Colon (tissue), 2 donors: ENCODE measurements at regions not wholly inside any gene's neighbourhood (a gene's known extent, or its start where the extent isn't known, plus 50 kb on each side); places are given as distances from the start of the nearest gene placed in this dataset.
"Not testable (repeated sequence)": the region's sequence is repeated elsewhere in the genome, so short reads cannot be mapped to it uniquely, and the experiment has no call there.

Experiments
- FAIRE-seq: peaks from 2 replicates; lab custom pipeline; 2012; peaks lifted over from hg19 to GRCh38; lab: Jason Lieb, UNC
- donor health status: control.
- donor health status: control.

DNA sequence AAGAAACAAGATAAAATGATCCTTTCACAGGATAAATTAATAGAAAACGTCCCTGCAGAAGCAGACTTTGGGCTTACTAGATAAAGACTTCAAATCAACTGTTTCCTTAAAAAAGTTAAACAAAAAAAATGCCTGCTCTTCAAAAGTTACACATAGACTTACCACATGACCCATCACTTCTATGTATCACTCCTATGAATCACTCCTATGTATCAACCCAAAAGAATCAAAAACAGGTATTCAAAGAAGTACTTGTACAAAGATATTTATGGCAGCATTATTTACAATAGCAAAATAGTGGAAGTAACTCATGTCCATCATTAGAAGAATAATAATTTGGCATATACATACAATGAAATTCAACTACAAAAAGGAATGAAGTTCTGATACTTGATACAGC is 56.3 kb upstream of the PRDM9 start:
- FAIRE-seq, result no peak

DNA sequence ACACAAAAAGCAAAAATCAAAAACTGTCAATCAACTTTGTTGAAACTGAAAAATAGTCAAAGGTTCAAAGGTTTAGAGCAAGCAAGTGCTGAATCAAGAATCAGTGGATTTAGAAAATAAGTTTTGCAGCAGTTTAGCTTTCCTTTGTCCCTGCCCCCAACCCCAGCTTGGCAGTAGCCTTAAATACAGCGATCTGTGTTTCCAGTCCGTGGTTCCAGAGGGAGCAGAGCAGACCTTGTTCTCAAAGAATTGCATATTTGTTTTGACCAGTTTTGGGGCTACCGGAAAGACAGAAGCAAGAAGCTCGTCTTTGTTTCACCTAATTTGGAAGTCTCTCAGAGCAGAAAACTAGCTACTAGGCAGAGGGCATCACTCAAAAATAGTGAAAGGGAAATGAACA is 57.2 kb upstream of the PRDM9 start:
- no peak for FAIRE-seq

DNA sequence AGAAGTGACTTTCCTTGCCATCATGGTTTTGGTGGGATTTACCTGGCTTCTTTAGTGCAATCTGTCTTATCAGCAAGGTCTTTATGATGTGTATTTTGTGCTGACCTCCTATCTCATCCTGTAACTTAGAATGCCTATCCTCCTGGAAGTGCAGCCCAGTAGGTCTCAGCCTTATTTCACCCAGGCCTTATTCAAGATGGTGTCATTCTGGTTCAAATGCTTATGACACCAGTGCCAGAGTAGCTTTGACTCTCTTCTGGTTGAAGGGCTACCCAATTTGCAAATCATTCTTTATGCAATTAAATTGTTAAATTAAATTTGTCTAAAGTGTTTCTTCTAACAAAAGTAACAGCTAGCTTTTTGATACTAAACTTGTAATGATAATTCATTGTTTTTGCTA is 58.8 kb upstream of the PRDM9 start:
- FAIRE-seq, result no peak

DNA sequence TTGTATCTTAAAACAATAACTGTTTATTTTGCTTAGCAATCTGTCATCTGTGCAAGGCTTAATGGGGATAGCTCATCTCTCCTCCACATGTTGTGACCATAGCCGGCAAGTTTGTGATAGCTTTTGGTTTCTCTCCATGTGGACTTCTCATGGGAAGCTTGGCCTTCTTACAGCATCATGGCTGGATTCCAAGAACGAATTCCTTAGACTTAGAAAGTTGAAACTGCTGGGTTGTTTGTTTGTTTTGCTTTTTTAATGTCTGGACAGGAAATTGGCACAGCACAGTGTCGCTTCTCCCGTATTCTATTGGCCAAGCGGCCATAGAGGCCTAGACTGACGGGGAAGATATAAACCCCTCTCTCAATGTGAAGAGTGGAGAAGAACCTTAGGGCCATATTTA is 61.0 kb upstream of the PRDM9 start:
- no peak for FAIRE-seq

DNA sequence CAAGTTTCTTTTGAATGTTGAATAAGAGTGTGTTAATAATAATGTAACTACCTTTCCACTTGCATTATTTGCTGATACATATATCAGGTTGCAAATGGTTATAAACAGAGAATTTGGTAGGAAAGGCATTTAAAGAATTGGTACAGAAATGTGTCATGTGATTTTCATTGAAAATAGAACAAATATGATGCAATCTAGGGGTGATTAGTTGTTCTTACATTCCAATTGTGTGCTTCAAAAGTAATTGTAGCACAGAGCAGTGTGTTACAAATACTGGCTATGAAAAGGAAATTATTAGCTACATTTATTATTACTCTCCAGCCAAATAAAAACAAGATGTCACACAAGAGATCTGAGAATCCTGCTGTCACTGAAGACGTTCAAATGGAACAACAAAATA is 61.8 kb upstream of the PRDM9 start:
- no peak for FAIRE-seq

DNA sequence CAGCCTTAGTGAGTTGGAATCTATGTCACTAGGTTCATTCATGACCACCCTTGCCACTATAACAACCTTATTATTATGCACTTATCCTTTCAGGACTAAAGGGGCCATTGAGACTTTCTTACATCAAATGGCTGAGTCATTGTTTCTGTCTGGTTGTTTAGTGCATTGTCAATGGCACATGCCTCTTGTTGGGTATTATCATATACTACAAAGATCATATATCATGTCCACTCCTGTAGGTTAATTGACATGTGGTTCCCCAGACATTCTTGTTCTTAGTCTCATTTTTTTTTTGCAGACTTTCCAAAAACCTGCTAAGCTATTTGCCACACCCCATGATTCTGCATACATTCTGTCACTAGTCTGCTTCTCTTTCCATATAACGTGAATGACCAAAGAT is 66.7 kb upstream of the PRDM9 start:
- no peak for FAIRE-seq

DNA sequence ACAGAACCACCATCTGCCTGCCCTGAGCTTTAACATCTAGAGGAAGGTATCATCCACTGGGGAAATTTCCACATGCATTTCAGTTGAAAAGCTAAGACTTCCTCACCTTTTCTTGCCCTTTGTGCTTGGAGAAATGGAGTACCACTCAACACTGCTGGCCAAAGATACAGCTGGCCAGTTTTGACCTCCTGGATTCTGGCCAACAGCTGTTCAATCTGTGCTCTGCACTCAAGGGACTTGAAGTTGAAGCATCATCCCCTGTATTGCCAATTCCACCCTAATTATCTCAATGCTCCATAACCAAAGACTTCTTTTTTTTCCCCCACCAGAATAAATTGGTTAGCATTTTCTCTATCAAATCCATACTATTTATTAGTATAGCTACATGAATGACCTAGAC is 70.4 kb upstream of the PRDM9 start:
- no peak for FAIRE-seq

DNA sequence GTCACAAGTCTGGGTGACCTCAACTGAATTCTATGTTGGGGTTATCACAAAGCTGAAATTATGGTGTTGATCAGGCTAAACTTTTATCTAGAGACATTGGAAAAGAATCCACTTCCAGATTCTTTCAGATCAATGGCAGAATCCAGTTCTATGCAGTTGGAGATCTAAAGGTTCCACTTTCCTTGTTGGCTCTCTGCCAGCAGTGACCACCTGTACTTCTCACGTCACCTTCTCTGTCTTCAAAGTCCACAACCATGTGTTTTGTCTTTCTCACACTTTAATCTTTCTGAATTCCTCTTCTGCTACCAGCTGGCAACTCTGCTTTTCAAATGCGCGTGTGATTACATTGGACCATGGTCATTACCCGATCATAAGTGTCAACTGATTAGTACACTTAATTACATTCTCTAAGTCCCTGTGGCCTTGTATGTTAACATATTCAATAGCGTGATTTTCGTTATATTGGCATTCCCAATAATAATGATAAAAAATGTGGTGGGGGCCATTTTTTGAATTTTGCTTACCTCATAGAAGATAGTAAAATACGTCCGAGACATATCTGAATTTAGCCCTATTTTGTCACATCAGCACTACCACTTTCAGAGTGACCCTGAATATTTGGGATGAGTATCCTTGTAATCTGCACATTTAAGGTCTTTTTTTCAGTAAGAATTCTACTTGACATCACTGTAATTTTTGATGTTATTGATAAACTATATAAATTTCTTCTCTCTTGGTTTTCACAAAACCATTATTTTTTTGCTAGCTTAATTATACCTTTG is 73.7 kb upstream of the PRDM9 start:
- FAIRE-seq, result no peak

DNA sequence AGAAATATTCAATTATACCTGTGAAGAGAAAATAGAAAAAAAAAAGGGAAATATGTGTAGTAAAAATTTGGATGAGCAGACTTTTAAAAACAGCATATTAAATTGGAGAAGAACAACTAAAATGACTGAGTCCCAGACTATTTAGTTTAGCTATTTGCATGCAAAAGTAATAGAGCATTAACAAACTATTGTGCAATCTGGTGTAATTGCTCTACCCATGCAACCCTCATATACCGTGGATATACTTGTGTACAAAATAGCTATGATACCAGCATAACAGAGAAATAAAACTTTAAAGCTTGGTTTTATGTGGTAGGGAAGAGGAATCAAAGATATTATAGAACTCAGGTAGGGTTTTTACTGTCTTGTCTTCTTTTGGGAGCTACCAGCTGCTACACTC is 78.7 kb upstream of the PRDM9 start:
- FAIRE-seq, result no peak

DNA sequence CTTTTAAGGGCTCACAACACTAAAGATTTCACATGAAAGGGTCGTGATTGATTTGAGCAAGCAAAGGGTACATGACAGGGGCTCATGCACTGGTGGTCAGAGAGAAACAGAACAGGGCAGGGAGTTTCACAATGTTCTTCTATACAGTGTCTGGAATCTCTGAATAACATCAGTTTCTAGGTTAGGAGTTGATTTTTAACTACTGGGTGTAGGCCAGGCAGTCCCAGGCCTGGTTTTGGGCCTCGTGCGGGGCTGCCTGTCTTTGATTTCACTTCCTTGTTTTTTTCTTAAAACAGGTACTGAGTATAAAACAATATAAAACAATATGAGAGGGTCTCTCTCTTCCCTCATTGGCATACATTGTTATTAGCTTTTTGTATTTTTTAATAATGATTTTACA is 87.2 kb upstream of the PRDM9 start:
- FAIRE-seq, result not testable (repeated sequence)

DNA sequence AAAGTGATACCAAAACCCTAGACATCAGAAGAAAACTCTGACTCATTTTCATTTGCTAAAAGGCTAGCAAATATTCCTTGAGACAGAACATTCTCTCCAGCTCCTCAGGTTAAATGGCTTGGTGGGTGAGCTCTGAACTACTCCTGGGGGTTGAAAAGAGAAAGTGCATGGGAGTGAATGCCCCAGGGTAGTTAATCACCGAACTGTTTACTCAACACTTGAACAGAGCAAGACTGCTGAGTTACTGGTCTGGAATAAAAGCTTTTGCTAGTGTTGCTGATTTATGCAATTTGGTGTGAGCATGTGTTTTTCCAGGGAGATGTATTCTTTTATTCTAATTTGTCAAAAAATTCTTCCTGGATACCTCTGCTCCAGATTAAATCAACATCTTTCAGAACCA is 88.3 kb upstream of the PRDM9 start:
- FAIRE-seq, result no peak

DNA sequence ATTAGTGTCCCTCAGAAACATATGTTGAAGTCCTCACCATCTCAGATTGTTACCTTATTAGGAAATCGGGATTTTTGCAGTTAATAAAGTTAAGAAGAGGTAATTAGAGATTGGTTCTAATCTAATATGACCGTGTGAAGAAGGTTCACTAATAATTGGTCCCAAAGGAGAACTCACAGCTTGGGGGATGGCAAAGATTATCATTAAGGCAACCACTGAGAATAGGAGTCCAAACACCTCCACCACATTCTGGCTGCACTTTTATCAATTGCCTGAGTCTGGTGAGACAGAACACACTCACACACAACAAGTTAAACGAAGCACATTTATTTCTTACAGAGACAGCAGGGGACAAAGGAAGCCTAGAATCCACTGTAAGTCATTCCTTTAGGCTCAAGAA is 94.9 kb upstream of the PRDM9 start:
- FAIRE-seq, result no peak

DNA sequence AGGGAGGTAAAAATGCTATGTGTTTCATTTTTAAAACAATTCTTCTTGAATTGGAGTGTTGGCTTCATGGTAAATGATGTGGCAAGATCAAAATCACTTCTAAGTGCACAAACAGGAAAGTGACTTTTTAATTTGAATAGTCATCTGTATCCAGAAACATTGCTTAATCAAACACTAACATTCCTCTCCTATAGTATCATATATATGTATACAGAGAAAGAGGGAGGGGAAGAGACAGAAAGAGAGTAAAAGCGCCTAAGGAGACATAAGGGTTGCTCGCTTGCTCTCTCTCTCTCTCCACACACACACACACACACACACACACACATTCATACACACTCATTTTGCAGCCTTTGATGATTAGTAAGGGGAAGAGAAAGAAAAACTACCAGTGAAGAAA is 95.4 kb upstream of the PRDM9 start:
- no peak for FAIRE-seq

DNA sequence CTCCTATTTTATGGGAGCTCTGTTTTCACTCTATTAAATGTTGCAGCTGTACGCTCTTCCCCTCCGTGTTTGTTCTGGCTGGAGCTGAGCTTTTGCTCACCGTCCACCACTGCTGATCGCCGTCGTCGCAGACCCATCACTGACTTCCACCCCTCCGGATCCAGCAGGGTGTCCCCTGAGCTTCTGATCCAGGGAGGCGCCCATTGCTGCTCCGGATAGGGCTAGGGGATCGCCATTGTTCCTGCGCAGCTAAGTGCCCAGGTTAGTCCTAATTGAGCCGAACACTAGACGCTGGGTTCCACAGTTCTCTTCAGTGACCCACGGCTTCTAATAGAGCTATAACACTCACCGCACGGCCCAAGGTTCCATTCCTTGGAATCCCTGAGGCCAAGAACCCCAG is 96.2 kb upstream of the PRDM9 start:
- FAIRE-seq, result no peak

DNA sequence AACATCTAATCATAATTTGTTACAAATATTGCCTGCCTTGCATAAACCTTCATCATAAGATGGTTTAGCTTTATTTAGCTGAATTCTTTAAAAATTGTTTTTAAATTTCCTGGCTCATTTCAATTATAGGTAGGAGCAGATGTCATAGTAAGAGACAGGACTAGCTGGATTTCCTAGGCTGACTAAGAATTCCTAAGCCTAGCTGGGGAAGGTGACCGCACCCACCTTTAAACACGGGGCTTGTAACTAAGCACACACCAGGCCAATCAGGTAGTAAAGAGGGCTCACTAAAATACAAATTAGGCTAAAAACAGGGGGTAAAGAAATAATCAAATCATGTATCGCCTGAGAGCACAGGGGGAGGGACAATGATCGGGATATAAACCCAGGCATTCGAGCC is 96.6 kb upstream of the PRDM9 start:
- FAIRE-seq, result not testable (repeated sequence)

DNA sequence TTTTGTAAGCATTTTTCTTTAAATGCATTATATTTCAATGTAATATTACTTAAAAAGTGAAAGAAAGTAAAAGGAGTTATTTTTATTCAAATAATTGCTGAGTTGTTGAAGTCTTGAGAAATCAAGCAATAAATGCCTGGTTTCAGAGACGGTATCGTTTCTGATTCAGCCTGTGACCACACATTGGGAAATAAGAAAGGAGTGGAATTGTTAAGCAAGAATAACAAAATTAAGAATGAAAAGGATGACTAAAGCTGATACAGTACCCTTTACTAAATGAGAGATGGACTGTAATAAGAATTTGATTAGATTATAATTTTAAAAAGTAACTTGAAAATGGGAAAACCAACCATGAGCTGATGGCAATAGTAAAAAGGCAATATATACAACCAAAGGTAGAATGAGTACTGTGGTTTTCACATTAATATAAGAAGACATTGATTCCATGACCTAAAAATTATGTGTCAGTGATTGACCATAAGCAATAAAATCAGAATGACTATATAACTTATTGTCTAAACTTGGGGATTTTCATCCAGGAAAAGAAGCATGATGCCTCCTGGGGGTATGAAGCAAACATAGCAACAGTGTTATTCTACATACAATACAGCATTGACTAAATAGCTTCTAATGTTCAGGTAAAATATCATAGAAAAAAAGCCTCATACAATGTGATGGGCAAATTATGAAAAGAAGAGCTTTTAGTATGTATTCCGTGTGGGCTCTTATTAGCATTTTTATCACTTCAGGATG is 101.9 kb upstream of the PRDM9 start:
- no peak for FAIRE-seq

DNA sequence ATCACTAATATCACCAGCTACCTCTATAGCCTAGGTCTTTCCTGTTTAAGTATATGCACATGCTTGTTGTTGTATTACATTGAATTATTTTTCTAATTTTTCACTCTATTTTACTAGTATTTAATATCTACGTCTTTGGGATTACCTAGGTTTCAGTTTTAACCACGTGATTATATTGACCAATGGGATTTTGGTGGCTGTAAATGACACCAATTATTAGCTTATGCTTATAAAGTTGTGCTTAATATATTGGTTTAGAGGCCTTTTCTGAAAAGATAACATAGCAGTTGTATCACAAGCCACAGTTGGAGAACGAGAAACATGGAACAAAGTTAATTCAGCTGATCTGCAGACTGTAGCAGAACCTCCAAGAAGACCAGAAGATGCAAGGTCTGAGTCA is 104.8 kb upstream of the PRDM9 start:
- no peak for FAIRE-seq

DNA sequence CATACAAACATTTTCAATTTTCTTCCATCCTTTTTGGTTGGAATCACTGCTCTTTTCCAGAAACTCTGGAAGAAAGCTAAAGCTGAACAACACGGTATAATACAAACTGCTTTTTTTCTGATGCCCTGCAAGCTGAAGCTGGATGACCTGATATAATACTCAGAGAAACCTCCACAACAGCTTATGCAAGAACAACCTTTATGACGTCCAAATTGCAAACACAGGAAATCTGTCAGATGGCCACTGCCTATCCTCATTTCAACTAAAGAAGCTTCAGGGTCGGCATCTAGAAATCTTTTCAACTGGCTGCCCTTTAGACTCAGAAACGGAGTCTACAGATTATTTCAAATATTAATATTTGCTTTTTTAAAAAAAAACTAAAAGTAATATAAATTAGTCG is 106.5 kb upstream of the PRDM9 start:
- FAIRE-seq, result no peak

DNA sequence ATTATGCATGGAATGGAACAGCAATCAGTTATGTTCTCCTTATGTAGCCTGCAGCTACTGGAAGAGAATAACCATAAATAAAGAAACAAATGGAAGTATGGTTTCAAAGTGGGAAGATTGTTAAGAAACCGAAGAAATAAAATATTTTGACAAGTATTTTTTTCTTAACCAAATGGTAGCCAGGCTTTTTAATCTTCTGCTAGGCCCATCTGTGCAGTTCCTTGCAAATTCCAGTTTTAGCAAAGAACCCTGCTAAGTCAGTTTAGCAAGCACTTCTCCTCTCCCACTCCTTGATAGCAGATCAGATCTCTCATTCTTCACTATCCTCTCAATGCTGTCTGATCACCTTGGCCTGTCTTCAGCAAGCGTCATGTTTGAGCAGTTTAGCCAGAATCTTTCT is 111.1 kb upstream of the PRDM9 start:
- no peak for FAIRE-seq

DNA sequence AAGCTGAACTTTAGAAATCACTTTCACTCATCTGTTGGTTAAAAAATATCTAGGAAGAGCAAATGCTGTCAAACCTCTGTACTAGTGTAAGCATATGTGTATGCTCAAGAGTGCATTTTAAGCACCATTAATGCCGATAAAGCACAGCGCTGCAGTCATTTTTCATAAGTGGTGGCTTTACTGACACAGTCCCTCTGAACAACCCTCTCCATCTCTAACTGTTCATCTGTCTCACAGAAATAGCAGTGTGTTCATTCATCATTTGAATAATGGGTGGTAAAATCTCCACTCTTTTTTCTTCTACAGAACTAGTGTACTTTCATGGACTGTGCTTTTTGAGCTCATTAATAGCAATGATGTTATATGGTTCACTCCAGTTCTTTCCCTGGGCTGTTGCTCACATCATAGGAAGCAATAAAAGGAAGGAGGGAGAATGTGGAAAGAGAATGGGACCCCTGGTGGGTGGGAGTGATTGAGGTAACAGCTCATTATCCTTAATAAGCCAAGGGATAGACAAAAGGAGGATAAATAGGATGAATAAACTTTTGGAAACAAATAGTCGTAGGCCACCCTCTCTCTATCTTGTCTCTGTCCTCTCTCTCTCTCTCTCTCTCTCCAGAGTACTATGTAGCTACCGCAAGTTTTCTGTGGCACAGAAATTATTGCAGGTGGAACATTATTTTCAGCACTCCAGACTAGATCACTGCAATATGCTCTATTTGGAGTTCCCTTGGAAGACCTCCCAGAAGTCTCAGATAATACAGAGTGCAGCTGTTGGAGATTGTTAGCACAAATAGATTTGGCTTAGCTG is 117.9 kb upstream of the PRDM9 start:
- no peak for FAIRE-seq

DNA sequence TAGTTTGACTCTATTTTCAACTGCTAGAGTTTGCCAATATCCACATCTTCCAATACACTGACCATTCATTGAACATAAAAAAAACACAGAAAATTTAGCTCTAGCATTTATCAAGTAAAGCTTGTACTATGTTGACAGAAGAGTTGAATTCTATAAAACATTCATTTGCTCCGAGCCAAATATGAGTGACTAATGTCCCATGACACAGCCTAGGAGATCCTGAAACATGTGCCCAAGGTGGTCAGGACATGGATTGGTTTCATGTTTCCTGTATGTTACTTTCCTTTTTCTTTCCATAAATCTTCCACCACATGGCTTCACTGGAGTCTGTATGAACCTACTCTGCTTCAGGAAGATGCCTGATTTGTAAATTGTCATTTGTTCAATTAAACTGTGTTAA is 122.4 kb upstream of the PRDM9 start:
- FAIRE-seq, result no peak

DNA sequence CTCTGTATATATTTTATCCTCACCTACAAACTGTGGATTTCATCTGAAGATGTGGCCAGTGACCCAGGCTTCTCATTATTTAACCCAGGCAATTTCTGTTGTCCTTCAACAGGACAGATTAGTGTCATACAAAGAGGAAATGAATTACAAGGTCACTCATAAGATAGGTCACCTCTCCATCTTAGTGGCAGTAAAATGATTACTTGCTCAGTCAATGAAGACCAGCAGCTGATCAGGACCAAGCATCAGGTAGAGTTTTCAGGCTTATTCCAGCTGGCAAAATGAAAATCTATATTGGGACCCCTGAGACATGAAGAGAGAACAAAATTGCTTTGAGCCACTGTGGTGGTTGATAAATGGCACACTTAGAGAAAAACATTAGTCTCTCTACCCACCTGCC is 135.2 kb upstream of the PRDM9 start:
- no peak for FAIRE-seq

DNA sequence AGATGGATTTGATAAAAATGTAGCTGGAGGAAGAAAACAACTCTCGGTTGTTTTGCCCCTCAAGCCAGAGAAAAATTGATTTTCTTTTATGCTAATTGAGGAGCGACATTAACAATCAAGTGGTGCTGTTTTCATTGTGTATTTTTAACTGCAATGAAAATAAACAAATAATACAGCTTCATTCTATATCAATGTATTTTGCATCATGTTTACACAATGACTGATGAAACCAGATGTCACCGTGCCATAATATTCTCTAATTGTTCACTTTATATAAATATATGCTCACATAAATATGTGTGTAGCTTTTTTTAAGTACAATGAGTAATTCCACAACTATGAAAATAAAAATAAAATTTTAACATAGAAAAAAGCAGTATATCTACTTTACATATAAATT is 139.0 kb upstream of the PRDM9 start:
- no peak for FAIRE-seq
